ENCODE measurements at regions not wholly inside any gene's neighbourhood (a gene's known extent, or its start where the extent isn't known, plus 50 kb on each side); places are given as distances from the start of the nearest gene placed in this dataset.

- Histone ChIP-seq H3K9me2 (ENCODE audit: insufficient read depth) (peaks cover 5% of the 10 kb centered on the region; the same call in 1 of the 2 replicates), H4K20me1 (replicated peaks; ENCODE audit: insufficient read depth) (no peaks in the 10 kb centered on the region), H3F3A (replicated peaks; ENCODE audit: low read depth) (no peaks in the 10 kb centered on the region), H3K4me2 (no peak overlapping the region), H3K36me3 (ENCODE audit: insufficient read depth) (no peaks in the 10 kb centered on the region), H3K79me2 (replicated peaks; ENCODE audit: insufficient read depth) (no peaks in the 10 kb centered on the region), H3K4me1 (ENCODE audit: insufficient read depth) (no peaks in the 10 kb centered on the region), H3K4me3 (no peak overlapping the region), H2AFZ (no peak overlapping the region), H3K27me3 (ENCODE audit: insufficient read depth) (no peaks in the 10 kb centered on the region), H3K27ac (ENCODE audit: low read depth) (no peak overlapping the region)
- Mint-ChIP-seq H3K4me1 (no peaks in the 10 kb centered on the region), H3K4me3 (no peak overlapping the region), H3K36me3 (ENCODE audit: low read depth) (no peaks in the 10 kb centered on the region), H3K9me3 (peaks cover 19% of the 10 kb centered on the region), H3K27ac (no peak overlapping the region), H3K27me3 (ENCODE audit: insufficient read depth, low read depth, poor library complexity) (peaks cover 1% of the 10 kb centered on the region)
- ATAC-seq (no peak), DNase-seq (ENCODE audit: low spot score) (no peak)
- TF ChIP-seq REST (IDR thresholded peaks at IDR 0.05; ENCODE audit: unreplicated experiment) (no peak), ZNF331 (CRISPR knock-in tag; IDR thresholded peaks at IDR 0.05; ENCODE audit: low read depth) (no peak), CREB1 (CRISPR knock-in tag; IDR thresholded peaks at IDR 0.05; ENCODE audit: low read depth) (no peak), EZH2 (IDR thresholded peaks at IDR 0.05; ENCODE audit: low read depth, unreplicated experiment) (no peak), JUNB (IDR thresholded peaks at IDR 0.05; ENCODE audit: unreplicated experiment) (no peak), POLR2AphosphoS5 (IDR thresholded peaks at IDR 0.05; ENCODE audit: low read depth) (no peak), ETS1 (IDR thresholded peaks at IDR 0.05) (no peak), ZNF114 (CRISPR knock-in tag; IDR thresholded peaks at IDR 0.05) (no peak)
These were observed 304.6 kb downstream of the XPNPEP1 start for GRCh38 chr10:109618748-109619147.

GRCh38 chr10:109618301-109618700, 305.0 kb downstream of the XPNPEP1 start:
- H3K9me2 ChIP-seq (ENCODE audit: insufficient read depth): peaks cover 5% of the 10 kb centered on the region; the same call in 1 of the 2 replicates
- no peak overlapping the region for H3K4me3 Mint-ChIP-seq
- no peaks in the 10 kb centered on the region for H3K27me3 Mint-ChIP-seq (ENCODE audit: insufficient read depth, low read depth, poor library complexity)
- no peaks in the 10 kb centered on the region for H3F3A ChIP-seq (replicated peaks; ENCODE audit: low read depth)
- H3K4me1 Mint-ChIP-seq: no peaks in the 10 kb centered on the region
- H3K27ac Mint-ChIP-seq: no peak overlapping the region
- H3K27ac ChIP-seq (ENCODE audit: low read depth): no peak overlapping the region
- peaks cover 23% of the 10 kb centered on the region for H3K9me3 Mint-ChIP-seq
- H3K4me1 ChIP-seq (ENCODE audit: insufficient read depth): no peaks in the 10 kb centered on the region
- H3K79me2 ChIP-seq (replicated peaks; ENCODE audit: insufficient read depth): no peaks in the 10 kb centered on the region
- H3K27me3 ChIP-seq (ENCODE audit: insufficient read depth): no peaks in the 10 kb centered on the region
- no peak overlapping the region for H3K4me3 ChIP-seq
- no peak for DNase-seq (ENCODE audit: low spot score)
- H2AFZ ChIP-seq: no peak overlapping the region
- no peaks in the 10 kb centered on the region for H3K36me3 Mint-ChIP-seq (ENCODE audit: low read depth)
- no peak for ATAC-seq
- no peaks in the 10 kb centered on the region for H4K20me1 ChIP-seq (replicated peaks; ENCODE audit: insufficient read depth)
- no peaks in the 10 kb centered on the region for H3K36me3 ChIP-seq (ENCODE audit: insufficient read depth)
- no peak overlapping the region for H3K4me2 ChIP-seq
- TF ChIP-seq ETS1 (IDR thresholded peaks at IDR 0.05) (no peak), STAT1 (IDR thresholded peaks at IDR 0.05; ENCODE audit: unreplicated experiment) (no peak), NANOG (IDR thresholded peaks at IDR 0.05; ENCODE audit: borderline replicate concordance) (no peak), ZNF114 (CRISPR knock-in tag; IDR thresholded peaks at IDR 0.05) (no peak), EZH2phosphoT487 (IDR thresholded peaks at IDR 0.05; ENCODE audit: unreplicated experiment) (no peak), POLR2AphosphoS5 (IDR thresholded peaks at IDR 0.05; ENCODE audit: low read depth) (no peak), EZH2 (IDR thresholded peaks at IDR 0.05; ENCODE audit: low read depth, unreplicated experiment) (no peak), CTCF (conservative IDR thresholded peaks at IDR 0.05; ENCODE audit: low read depth in 2 of 2) (no peak), REST (IDR thresholded peaks at IDR 0.05; ENCODE audit: unreplicated experiment) (no peak)

Data from GM23338 (cell line).